Epithelial cell of esophagus (primary cell): ENCODE measurements at regions not wholly inside any gene's neighbourhood (a gene's known extent, or its start where the extent isn't known, plus 50 kb on each side); places are given as distances from the start of the nearest gene placed in this dataset.
"Not testable (repeated sequence)": the region's sequence is repeated elsewhere in the genome, so short reads cannot be mapped to it uniquely, and the experiment has no call there.

Source experiments
- DNase-seq: peaks from one replicate; pipeline ENCODE4 v3.0.0; 2010; ENCODE audit warnings: low read depth
- H3K4me3 ChIP-seq: 2 replicates; pipeline ENCODE4 v1.5.1; 2011; ENCODE audit warnings: mild to moderate bottlenecking, low read length, control low read depth
- CTCF ChIP-seq: IDR thresholded peaks from 2 replicates; pipeline ENCODE4 v1.5.1; 2011; ENCODE audit warnings: low read depth, mild to moderate bottlenecking, low read length, control low read depth, inconsistent platforms; ENCODE audit not compliant: insufficient read depth; ENCODE audit errors: missing control alignments

- no peak for TF ChIP-seq CTCF
- DNase-seq: no peak
- no peak overlapping the region for H3K4me3 ChIP-seq
Measured at GRCh38 chr3:70615286-70615685, 302.8 kb upstream of the MDFIC2 start.

- H3K4me3 ChIP-seq: no peak overlapping the region
- TF ChIP-seq CTCF: no peak
- no peak for DNase-seq
Measured at GRCh38 chr3:70614111-70614510, 301.7 kb upstream of the MDFIC2 start.

GRCh38 chr3:70612920-70613319, 300.5 kb upstream of the MDFIC2 start:
- H3K4me3 ChIP-seq: no peak overlapping the region
- TF ChIP-seq CTCF: no peak
- DNase-seq: no peak

GRCh38 chr3:70611667-70612277, 299.3 kb upstream of the MDFIC2 start:
- DNase-seq, H3K4me3 ChIP-seq: not testable (repeated sequence)

- H3K4me3 ChIP-seq: no peak overlapping the region
- no peak for DNase-seq
- TF ChIP-seq CTCF: no peak
Measured at GRCh38 chr3:70608434-70608833, 296.0 kb upstream of the MDFIC2 start.

DNA sequence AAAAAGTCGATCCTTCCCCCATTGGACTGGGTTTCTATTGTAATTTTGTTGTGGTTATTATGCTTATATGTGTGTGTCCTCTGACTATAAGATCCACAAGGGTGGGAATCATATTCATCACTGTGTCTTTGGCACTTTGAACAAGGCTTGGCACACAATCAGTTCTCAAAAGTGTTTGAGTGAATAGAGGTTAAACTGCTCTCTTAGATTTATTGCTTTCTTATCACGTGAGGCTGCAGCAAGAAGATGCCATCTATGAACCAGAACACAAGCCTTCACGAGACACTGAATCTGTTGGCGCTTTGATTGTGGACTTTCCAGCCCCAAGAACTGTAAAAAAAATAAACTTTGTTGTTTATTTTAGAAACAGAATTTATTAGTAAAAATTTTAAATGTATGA, 295.0 kb upstream of the MDFIC2 start:
- H3K4me3 ChIP-seq: no peak overlapping the region
- DNase-seq: no peak
- TF ChIP-seq CTCF: no peak

GRCh38 chr3:70606018-70606417, 293.6 kb upstream of the MDFIC2 start:
- DNase-seq: no peak
- no peak overlapping the region for H3K4me3 ChIP-seq
- TF ChIP-seq CTCF: no peak
